Spinal cord (tissue), 9 donors: ENCODE measurements at regions not wholly inside any gene's neighbourhood (a gene's known extent, or its start where the extent isn't known, plus 50 kb on each side); places are given as distances from the start of the nearest gene placed in this dataset.

ENCODE experiments used
- DNase-seq, 6 donors: peaks; one replicate each; pipeline versions ENCODE4 v3.0.0 to v3.0.0-alpha.2; 2013 to 2015; ENCODE audit warnings: low spot score in 6 of 6, low read depth in 4 of 6
- H3K27ac ChIP-seq: one replicate; pipeline ENCODE4 v1.5.1; 2013; ENCODE audit warnings: low read depth, low read length, control low read depth
- H3K27me3 ChIP-seq: one replicate; pipeline ENCODE4 v1.6.1; 2013; ENCODE audit warnings: low read length; ENCODE audit not compliant: control insufficient read depth, insufficient read depth
- H3K36me3 ChIP-seq: one replicate; pipeline ENCODE4 v1.6.1; 2013; ENCODE audit warnings: low read length; ENCODE audit not compliant: control insufficient read depth, insufficient read depth
- H3K4me1 ChIP-seq: one replicate; pipeline ENCODE4 v1.6.1; 2013; ENCODE audit warnings: low read length; ENCODE audit not compliant: control insufficient read depth, insufficient read depth
- H3K4me3 ChIP-seq: one replicate; pipeline ENCODE4 v1.5.1; 2013; ENCODE audit warnings: low read depth, low read length, control low read depth
- H3K9me3 ChIP-seq: one replicate; pipeline ENCODE4 v1.6.1; 2013; ENCODE audit warnings: low read length; ENCODE audit not compliant: control insufficient read depth, insufficient read depth
- WGBS: methylation state at CpG from one replicate; pipeline ENCODE4 v1.1.5; 2013; ENCODE audit warnings: missing lambda C conversion rate; ENCODE audit not compliant: insufficient coverage; 5-methylcytosine and 5-hydroxymethylcytosine counted together
- donor health status: healthy.

DNA sequence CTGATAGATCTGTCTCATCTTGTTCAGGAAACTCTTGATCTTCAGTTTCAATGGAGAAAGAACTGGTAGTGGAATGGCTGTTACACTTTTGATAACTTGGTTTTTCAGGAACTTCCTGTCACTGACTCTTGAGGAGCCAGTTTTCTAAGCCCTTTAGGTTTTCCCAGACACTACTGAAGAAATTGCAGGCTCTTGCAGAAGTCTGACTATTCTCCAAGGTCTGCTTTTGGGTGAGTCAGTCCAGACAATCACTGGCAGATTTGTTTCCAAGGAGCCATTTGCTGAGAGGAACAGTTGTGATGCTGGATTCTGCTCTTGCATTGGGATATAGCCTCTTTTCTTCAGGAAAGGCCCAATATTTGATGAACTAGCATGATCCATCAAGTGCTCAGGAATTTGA, 468.0 kb downstream of the FUT8 start:
- Histone ChIP-seq H3K9me3 (no peaks in the 10 kb centered on the region), H3K4me3 (no peak overlapping the region), H3K4me1 (no peaks in the 10 kb centered on the region), H3K36me3 (no peaks in the 10 kb centered on the region), H3K27me3 (no peaks in the 10 kb centered on the region), H3K27ac (no peak overlapping the region)
- DNase-seq: no peak

DNA sequence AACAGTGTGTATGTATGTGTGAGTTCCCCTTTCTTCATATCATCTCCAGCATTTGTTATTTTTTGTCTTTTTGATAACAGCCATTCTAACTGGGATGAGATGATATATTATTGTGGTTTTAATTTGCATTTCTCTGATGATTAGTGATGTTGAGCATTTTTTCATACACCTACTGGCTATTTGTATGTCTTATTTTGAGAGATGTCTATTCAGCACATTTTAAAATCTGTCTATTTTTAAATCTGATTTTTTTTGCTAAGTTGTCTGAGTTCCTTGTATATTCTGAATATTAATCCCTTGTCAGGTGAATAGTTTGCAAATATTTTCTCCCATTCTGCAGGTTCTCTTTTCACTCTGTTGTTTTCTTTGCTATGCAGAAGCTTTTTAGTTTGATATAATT, 469.1 kb downstream of the FUT8 start:
- Histone ChIP-seq H3K27ac (no peak overlapping the region), H3K4me3 (no peak overlapping the region), H3K9me3 (no peaks in the 10 kb centered on the region), H3K36me3 (no peaks in the 10 kb centered on the region), H3K27me3 (no peaks in the 10 kb centered on the region), H3K4me1 (no peaks in the 10 kb centered on the region)
- no peak for DNase-seq

GRCh38 chr14:65888677-65889076, 476.1 kb downstream of the FUT8 start:
- no peak overlapping the region for H3K4me3 ChIP-seq
- no peaks in the 10 kb centered on the region for H3K27me3 ChIP-seq
- no peaks in the 10 kb centered on the region for H3K4me1 ChIP-seq
- no peaks in the 10 kb centered on the region for H3K36me3 ChIP-seq
- no peak overlapping the region for H3K27ac ChIP-seq
- whole genome bisulfite sequencing: 90% methylated on average over 2 of the region's 3 CpGs
- no peak for DNase-seq
- no peaks in the 10 kb centered on the region for H3K9me3 ChIP-seq

- no peak for DNase-seq
- no peaks in the 10 kb centered on the region for H3K36me3 ChIP-seq
- no peaks in the 10 kb centered on the region for H3K9me3 ChIP-seq
- H3K27ac ChIP-seq: no peak overlapping the region
- no peak overlapping the region for H3K4me3 ChIP-seq
- WGBS: 88% methylated on average over 7 of the region's 7 CpGs
- no peaks in the 10 kb centered on the region for H3K4me1 ChIP-seq
- no peaks in the 10 kb centered on the region for H3K27me3 ChIP-seq
Measured at GRCh38 chr14:65892315-65892714, 479.8 kb downstream of the FUT8 start.

DNA sequence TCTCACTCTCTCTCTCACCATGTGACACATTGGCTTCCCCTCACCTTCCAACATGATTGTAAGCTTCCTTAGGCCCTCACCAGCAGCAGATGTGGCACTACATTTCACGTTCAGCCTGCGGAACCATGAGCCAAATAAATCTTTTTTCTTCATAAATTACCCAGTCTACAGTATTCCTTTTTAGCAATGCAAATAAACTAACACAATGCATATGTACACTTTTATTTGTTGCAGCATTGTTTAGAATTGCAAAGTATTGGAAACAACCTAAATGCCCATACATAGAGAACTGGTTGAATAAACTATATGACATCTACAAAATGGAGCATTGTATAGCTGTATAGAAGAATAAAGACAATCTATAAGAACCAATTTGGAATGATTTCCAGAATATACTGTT, 487.6 kb downstream of the FUT8 start:
- H3K4me3 ChIP-seq: no peak overlapping the region
- WGBS: 100% methylated on average over 2 of the region's 2 CpGs
- H3K4me1 ChIP-seq: no peaks in the 10 kb centered on the region
- no peak for DNase-seq
- H3K27me3 ChIP-seq: no peaks in the 10 kb centered on the region
- H3K27ac ChIP-seq: no peak overlapping the region
- H3K36me3 ChIP-seq: no peaks in the 10 kb centered on the region
- peaks cover 5% of the 10 kb centered on the region for H3K9me3 ChIP-seq

- peaks cover 5% of the 10 kb centered on the region for H3K9me3 ChIP-seq
- no peaks in the 10 kb centered on the region for H3K4me1 ChIP-seq
- DNase-seq: no peak
- no peaks in the 10 kb centered on the region for H3K36me3 ChIP-seq
- H3K27ac ChIP-seq: no peak overlapping the region
- no CpG with 5 or more reads among the region's 1 CpG for WGBS
- H3K27me3 ChIP-seq: no peaks in the 10 kb centered on the region
- H3K4me3 ChIP-seq: no peak overlapping the region
Measured at GRCh38 chr14:65901595-65901994, 489.1 kb downstream of the FUT8 start.

- Histone ChIP-seq H3K36me3 (no peaks in the 10 kb centered on the region), H3K27me3 (no peaks in the 10 kb centered on the region), H3K9me3 (peaks cover 5% of the 10 kb centered on the region), H3K4me1 (no peaks in the 10 kb centered on the region), H3K4me3 (no peak overlapping the region), H3K27ac (no peak overlapping the region)
- DNase-seq: peak in 1 of 6 donors; percentile 23
- 73% methylated on average over 4 of the region's 4 CpGs for WGBS
Measured at GRCh38 chr14:65904988-65905387, 492.5 kb downstream of the FUT8 start.

DNA sequence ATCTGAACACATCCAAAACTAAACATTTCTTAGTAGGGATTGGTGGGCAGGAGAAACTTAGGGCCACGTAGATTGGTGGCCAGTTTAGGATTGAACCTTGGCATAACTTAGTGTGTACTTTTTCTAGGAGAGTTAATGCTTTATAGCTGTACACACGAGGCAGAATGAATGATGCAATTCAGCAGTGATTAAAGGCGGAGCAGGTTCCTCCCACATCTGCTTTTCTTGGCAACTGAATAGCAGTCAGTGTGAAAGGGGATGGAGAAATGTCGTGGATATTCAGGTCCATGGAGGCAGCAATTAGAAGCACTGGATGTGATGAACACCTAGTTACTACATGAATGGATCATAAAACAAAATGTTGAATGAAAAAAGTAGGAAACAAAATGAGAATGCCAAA, 493.8 kb downstream of the FUT8 start:
- H3K27me3 ChIP-seq: no peaks in the 10 kb centered on the region
- DNase-seq: no peak
- no peaks in the 10 kb centered on the region for H3K36me3 ChIP-seq
- H3K4me3 ChIP-seq: no peak overlapping the region
- no peak overlapping the region for H3K27ac ChIP-seq
- WGBS: 61% methylated on average over 3 of the region's 4 CpGs
- no peaks in the 10 kb centered on the region for H3K4me1 ChIP-seq
- H3K9me3 ChIP-seq: peaks cover 2% of the 10 kb centered on the region

GRCh38 chr14:65906948-65907347, 494.4 kb downstream of the FUT8 start:
- H3K4me1 ChIP-seq: no peaks in the 10 kb centered on the region
- H3K36me3 ChIP-seq: no peaks in the 10 kb centered on the region
- no peak overlapping the region for H3K27ac ChIP-seq
- H3K9me3 ChIP-seq: no peaks in the 10 kb centered on the region
- no peak for DNase-seq
- 100% methylated on average over 2 of the region's 2 CpGs for WGBS
- H3K4me3 ChIP-seq: no peak overlapping the region
- no peaks in the 10 kb centered on the region for H3K27me3 ChIP-seq

GRCh38 chr14:65910108-65910786, 497.7 kb downstream of the FUT8 start:
- peak in 2 of 6 donors; percentile 35 to 49 for DNase-seq
- no peaks in the 10 kb centered on the region for H3K27me3 ChIP-seq
- 57% methylated on average over 4 of the region's 4 CpGs for WGBS

More at GRCh38 chr14:65910108-65910786, 497.7 kb downstream of the FUT8 start:
- Histone ChIP-seq H3K36me3 (no peaks in the 10 kb centered on the region), H3K4me3 (no peak overlapping the region), H3K9me3 (no peaks in the 10 kb centered on the region), H3K4me1 (no peaks in the 10 kb centered on the region), H3K27ac (no peak overlapping the region)
